CD4-positive, alpha-beta T cell (primary cell): ENCODE measurements at regions not wholly inside any gene's neighbourhood (a gene's known extent, or its start where the extent isn't known, plus 50 kb on each side); places are given as distances from the start of the nearest gene placed in this dataset.

ENCODE experiments used
- ATAC-seq: fragments of 200-7000 bp; cut with Tn5 transposase; one replicate; pipeline ENCODE4 v1.10.0; 2022; ENCODE audit warnings: mild to moderate bottlenecking; ENCODE audit not compliant: poor library complexity
- CTCF ChIA-PET: fragments of 350-600 bp; sonication (Branson Sonifier 250); formaldehyde crosslinking; loops from one replicate; lab custom pipeline; 2021; ENCODE audit warnings: antibody characterized with exemption, inconsistent platforms; lab: Charles Lee
- POLR2A ChIA-PET: fragments of 350-600 bp; sonication (Branson Sonifier 250); formaldehyde crosslinking; loops from one replicate; lab custom pipeline; 2021; ENCODE audit warnings: antibody characterized with exemption, inconsistent platforms; lab: Charles Lee
- DNase-seq, 14 experiments: peaks; one replicate each; pipeline ENCODE4 v3.0.0-alpha.2; 2013 to 2020; ENCODE audit warnings: mixed read lengths in 2 of 14
- H3K27ac ChIP-seq, 2 donors: one replicate each; pipeline versions ENCODE4 v1.5.1 to v1.7.0; 2013; ENCODE audit warnings: low read length in 2 of 2, low read depth in 1 of 2, mild to moderate bottlenecking in 1 of 2
- H3K27me3 ChIP-seq, 2 experiments: 1 replicate in 1 of 2; 2 replicates in 1 of 2; pipeline versions ENCODE4 v1.6.1 to v1.7.0; 2013; ENCODE audit warnings: low read length in 2 of 2, control low read depth in 1 of 2, mild to moderate bottlenecking in 1 of 2, moderate library complexity in 1 of 2; ENCODE audit not compliant: insufficient read depth in 2 of 2, control insufficient read depth in 1 of 2
- H3K36me3 ChIP-seq: one replicate; pipeline ENCODE4 v1.6.1; 2013; ENCODE audit warnings: low read length, control low read depth; ENCODE audit not compliant: insufficient read depth
- H3K4me1 ChIP-seq: one replicate; pipeline ENCODE4 v1.6.1; 2013; ENCODE audit warnings: low read length, control low read depth; ENCODE audit not compliant: insufficient read depth
- H3K4me3 ChIP-seq: one replicate; pipeline ENCODE4 v1.5.1; 2013; ENCODE audit warnings: mild to moderate bottlenecking, low read length, moderate library complexity
- H3K9me3 ChIP-seq, 2 experiments: 1 replicate in 1 of 2; 2 replicates in 1 of 2; pipeline versions ENCODE4 v1.6.1 to v1.7.0; 2013; ENCODE audit warnings: low read length in 2 of 2, mild to moderate bottlenecking in 2 of 2, control low read depth in 1 of 2, moderate library complexity in 1 of 2; ENCODE audit not compliant: control insufficient read depth in 1 of 2, insufficient read depth in 1 of 2
- H3K27ac Mint-ChIP-seq: one replicate; pipeline ENCODE4 v1.8.0; 2020; ENCODE audit warnings: mixed read lengths
- H3K27me3 Mint-ChIP-seq: one replicate; pipeline ENCODE4 v1.8.0; 2021; ENCODE audit warnings: mixed read lengths
- H3K36me3 Mint-ChIP-seq: one replicate; pipeline ENCODE4 v1.8.0; 2021; ENCODE audit warnings: low read depth, mixed read lengths
- H3K4me1 Mint-ChIP-seq: one replicate; pipeline ENCODE4 v1.8.0; 2021; ENCODE audit warnings: low read depth, mixed read lengths
- H3K4me3 Mint-ChIP-seq: one replicate; pipeline ENCODE4 v1.8.0; 2020; ENCODE audit warnings: mild to moderate bottlenecking, mixed read lengths
- H3K9me3 Mint-ChIP-seq: one replicate; pipeline ENCODE4 v1.8.0; 2020; ENCODE audit warnings: mixed read lengths
- intact Hi-C, 2 experiments: fragments of 100-400 bp; cut with DNase I in 1 of 2; cut with micrococcal nuclease in 1 of 2; formaldehyde crosslinking; loops; one replicate each; pipeline versions ENCODE4 v1.15.1 to v1.9.0; 2023 to 2025; cut with DNase I, micrococcal nuclease
- TF ChIP-seq, protein P1 (sequence below): fragments of 200-600 bp; IDR thresholded peaks from one replicate; pipeline ENCODE4 v1.8.0; 2022; ENCODE audit warnings: antibody characterized with exemption, mild to moderate bottlenecking

GRCh38 chr20:12291386-12291785 lies 373.7 kb downstream of the BTBD3 start:
- CTCF ChIA-PET: no interaction called here
- Histone ChIP-seq H3K27ac (no peak overlapping the region), H3K4me1 (no peaks in the 10 kb centered on the region), H3K27me3 (no peaks in the 10 kb centered on the region), H3K36me3 (no peaks in the 10 kb centered on the region), H3K4me3 (no peak overlapping the region), H3K9me3 (peaks cover 0 to 7% of the 10 kb centered on the region in 2 experiments)
- Mint-ChIP-seq H3K36me3 (no peaks in the 10 kb centered on the region), H3K27ac (no peak overlapping the region), H3K27me3 (no peaks in the 10 kb centered on the region), H3K4me1 (no peaks in the 10 kb centered on the region), H3K9me3 (peaks cover 10% of the 10 kb centered on the region), H3K4me3 (no peak overlapping the region)
- ATAC-seq (no peak), DNase-seq (no peak)
- TF ChIP-seq, protein P1, sequence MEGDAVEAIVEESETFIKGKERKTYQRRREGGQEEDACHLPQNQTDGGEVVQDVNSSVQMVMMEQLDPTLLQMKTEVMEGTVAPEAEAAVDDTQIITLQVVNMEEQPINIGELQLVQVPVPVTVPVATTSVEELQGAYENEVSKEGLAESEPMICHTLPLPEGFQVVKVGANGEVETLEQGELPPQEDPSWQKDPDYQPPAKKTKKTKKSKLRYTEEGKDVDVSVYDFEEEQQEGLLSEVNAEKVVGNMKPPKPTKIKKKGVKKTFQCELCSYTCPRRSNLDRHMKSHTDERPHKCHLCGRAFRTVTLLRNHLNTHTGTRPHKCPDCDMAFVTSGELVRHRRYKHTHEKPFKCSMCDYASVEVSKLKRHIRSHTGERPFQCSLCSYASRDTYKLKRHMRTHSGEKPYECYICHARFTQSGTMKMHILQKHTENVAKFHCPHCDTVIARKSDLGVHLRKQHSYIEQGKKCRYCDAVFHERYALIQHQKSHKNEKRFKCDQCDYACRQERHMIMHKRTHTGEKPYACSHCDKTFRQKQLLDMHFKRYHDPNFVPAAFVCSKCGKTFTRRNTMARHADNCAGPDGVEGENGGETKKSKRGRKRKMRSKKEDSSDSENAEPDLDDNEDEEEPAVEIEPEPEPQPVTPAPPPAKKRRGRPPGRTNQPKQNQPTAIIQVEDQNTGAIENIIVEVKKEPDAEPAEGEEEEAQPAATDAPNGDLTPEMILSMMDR: no peak
- intact Hi-C loops: loop anchor here in 1 of 2 experiments (10.0 kb wide), 1 partner anchor 63 kb away; no protein-coding TSS in a partner anchor
- POLR2A ChIA-PET: no interaction called here

- DNase-seq: no peak
- Histone ChIP-seq H3K27ac (no peak overlapping the region), H3K4me3 (no peak overlapping the region), H3K4me1 (no peaks in the 10 kb centered on the region), H3K36me3 (no peaks in the 10 kb centered on the region), H3K27me3 (no peaks in the 10 kb centered on the region), H3K9me3 (peaks cover 6 to 16% of the 10 kb centered on the region in 2 experiments)
- CTCF ChIA-PET: no interaction called here
- no peaks in the 10 kb centered on the region for H3K27me3 Mint-ChIP-seq
- no peaks in the 10 kb centered on the region for H3K36me3 Mint-ChIP-seq
- TF ChIP-seq, protein P1: no peak
- POLR2A ChIA-PET: no interaction called here
- H3K4me1 Mint-ChIP-seq: no peaks in the 10 kb centered on the region
- intact Hi-C loops: loop anchor here in 1 of 2 experiments (10.0 kb wide), 1 partner anchor 61 kb away; no protein-coding TSS in a partner anchor
- ATAC-seq: no peak
- H3K4me3 Mint-ChIP-seq: no peak overlapping the region
- peaks cover 20% of the 10 kb centered on the region for H3K9me3 Mint-ChIP-seq
- no peak overlapping the region for H3K27ac Mint-ChIP-seq
Measured at GRCh38 chr20:12293900-12294299, 376.2 kb downstream of the BTBD3 start.

DNA sequence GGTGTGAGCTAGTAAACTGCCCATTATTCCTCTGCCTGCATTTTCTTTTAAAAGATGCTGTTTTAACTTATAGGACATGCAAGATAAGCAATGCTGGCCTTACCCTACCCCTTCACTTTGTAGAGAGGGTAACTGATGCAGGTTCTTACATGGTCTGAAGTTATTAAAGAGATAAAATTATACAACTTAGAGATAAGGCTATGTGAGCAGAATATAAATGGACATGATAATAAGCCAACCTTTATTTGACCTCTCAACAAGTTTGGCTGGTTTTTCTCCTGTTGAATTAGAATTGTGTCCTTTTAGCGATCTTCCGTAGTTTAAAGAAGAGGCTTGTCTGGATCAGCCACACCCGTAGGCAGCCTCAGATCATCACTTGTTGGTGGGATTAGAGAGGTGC lies 377.0 kb downstream of the BTBD3 start:
- POLR2A ChIA-PET: no interaction called here
- Histone ChIP-seq H3K4me1 (no peaks in the 10 kb centered on the region), H3K27me3 (no peaks in the 10 kb centered on the region), H3K9me3 (peaks cover 14 to 23% of the 10 kb centered on the region in 2 experiments), H3K36me3 (no peaks in the 10 kb centered on the region), H3K27ac (no peak overlapping the region), H3K4me3 (no peak overlapping the region)
- TF ChIP-seq, protein P1: no peak
- DNase-seq (no peak), ATAC-seq (no peak)
- no peak overlapping the region for H3K27ac Mint-ChIP-seq
- intact Hi-C loops: loop anchor here in 1 of 2 experiments (10.0 kb wide), 1 partner anchor 60 kb away; no protein-coding TSS in a partner anchor
- no peaks in the 10 kb centered on the region for H3K4me1 Mint-ChIP-seq
- H3K4me3 Mint-ChIP-seq: no peak overlapping the region
- CTCF ChIA-PET: no interaction called here
- H3K36me3 Mint-ChIP-seq: no peaks in the 10 kb centered on the region
- peaks cover 17% of the 10 kb centered on the region for H3K9me3 Mint-ChIP-seq
- no peaks in the 10 kb centered on the region for H3K27me3 Mint-ChIP-seq
